Keratinocyte (primary cell): ENCODE measurements at regions not wholly inside any gene's neighbourhood (a gene's known extent, or its start where the extent isn't known, plus 50 kb on each side); places are given as distances from the start of the nearest gene placed in this dataset.

Source experiments
- CTCF ChIP-seq, 3 experiments: IDR thresholded peaks in 1 of 3; conservative IDR thresholded peaks in 1 of 3; optimal IDR thresholded peaks in 1 of 3; 2 replicates in 2 of 3; 3 replicates in 1 of 3; pipeline versions ENCODE3 to v1.5.1; 2011; ENCODE audit warnings: low read length in 3 of 3, mild to moderate bottlenecking in 3 of 3, moderate library complexity in 2 of 3, control low read depth in 1 of 3, inconsistent platforms in 1 of 3; ENCODE audit not compliant: insufficient read depth in 2 of 3; ENCODE audit errors: extremely low read depth in 1 of 3
- EZH2 ChIP-seq: IDR thresholded peaks from one replicate; pipeline ENCODE4 v1.6.1; 2012; ENCODE audit warnings: inconsistent platforms, mild to moderate bottlenecking, low read length, moderate library complexity

- TF ChIP-seq CTCF (optimal IDR thresholded peaks at IDR 0.05 in 1 of 3, IDR thresholded peaks at IDR 0.05 in 1 of 3, conservative IDR thresholded peaks at IDR 0.05 in 1 of 3; ENCODE audit: extremely low read depth in 1 of 3, insufficient read depth in 2 of 3, low read length in 3 of 3) (peak; percentile 59 to 75 (median 72)), EZH2 (no peak)
These were observed 583.6 kb downstream of the IRS1 start for GRCh38 chr2:226215902-226216503.
